ENCODE measurements at regions not wholly inside any gene's neighbourhood (a gene's known extent, or its start where the extent isn't known, plus 50 kb on each side); places are given as distances from the start of the nearest gene placed in this dataset.

- no peak for TF ChIP-seq ZNF280A (IDR thresholded peaks at IDR 0.05; ENCODE audit: low read depth, partially characterized antibody)
- no peak for TF ChIP-seq MXD1 (CRISPR knock-in tag; IDR thresholded peaks at IDR 0.05; ENCODE audit: borderline replicate concordance, poor library complexity, severe bottlenecking)
- no peak for TF ChIP-seq BRCA1 (IDR thresholded peaks at IDR 0.05)
- no peak for TF ChIP-seq BRCA1 (CRISPR knock-in tag; IDR thresholded peaks at IDR 0.05)
- TF ChIP-seq ETV5 (CRISPR knock-in tag; IDR thresholded peaks at IDR 0.05; ENCODE audit: low read depth) = no peak
- TF ChIP-seq CTCF (IDR thresholded peaks at IDR 0.05 in 2 of 3, conservative IDR thresholded peaks at IDR 0.05 in 1 of 3; ENCODE audit: insufficient read depth in 2 of 3, low read depth in 1 of 3, low read length in 3 of 3) = no peak
- no peak for TF ChIP-seq ZC3H4 (CRISPR knock-in tag; IDR thresholded peaks at IDR 0.05; ENCODE audit: borderline replicate concordance)
These were observed 473.8 kb upstream of the HSF2 start (continued) for GRCh38 chr6:121925534-121926255.

Measured in K562 (cell line).